GM10266 (cell line): ENCODE measurements at regions not wholly inside any gene's neighbourhood (a gene's known extent, or its start where the extent isn't known, plus 50 kb on each side); places are given as distances from the start of the nearest gene placed in this dataset.

Source experiments
- DNase-seq: peaks from one replicate; pipeline ENCODE4 v3.0.0; 2012; ENCODE audit errors: extremely low spot score
- CTCF ChIP-seq: IDR thresholded peaks from 2 replicates; pipeline ENCODE4 v1.5.1; 2012; ENCODE audit warnings: mild to moderate bottlenecking, low read depth; ENCODE audit not compliant: control insufficient read depth, insufficient read depth; ENCODE audit errors: missing control alignments

GRCh38 chr6:100171533-100172321 lies 177.7 kb upstream of the MCHR2 start:
- no peak for TF ChIP-seq CTCF
- DNase-seq = no peak

- no peak for TF ChIP-seq CTCF
- DNase-seq = no peak
These were observed 174.1 kb upstream of the MCHR2 start for GRCh38 chr6:100168148-100168547.

GRCh38 chr6:100167585-100167984 lies 173.6 kb upstream of the MCHR2 start:
- TF ChIP-seq CTCF = no peak
- DNase-seq = no peak

- TF ChIP-seq CTCF = no peak
These were observed 172.9 kb upstream of the MCHR2 start for GRCh38 chr6:100166956-100167355.

GRCh38 chr6:100165442-100165841 lies 171.4 kb upstream of the MCHR2 start:
- DNase-seq = no peak
- TF ChIP-seq CTCF = no peak

More at GRCh38 chr6:100166956-100167355, 172.9 kb upstream of the MCHR2 start:
- DNase-seq = no peak

- no peak for DNase-seq
- TF ChIP-seq CTCF = no peak
These were observed 169.0 kb upstream of the MCHR2 start for GRCh38 chr6:100163035-100163434.

- no peak for TF ChIP-seq CTCF
- no peak for DNase-seq
These were observed 167.9 kb upstream of the MCHR2 start for GRCh38 chr6:100161782-100162365.
